Stimulated activated naive B cell treated with anti-CD40 and anti-IgM and Interleukin-4, amounts not matched to agents 10 μg/mL and 1 μg/mL and 100 μg/mL, for 72 hours (primary cell): ENCODE measurements at regions not wholly inside any gene's neighbourhood (a gene's known extent, or its start where the extent isn't known, plus 50 kb on each side); places are given as distances from the start of the nearest gene placed in this dataset.
"Not testable (repeated sequence)": the region's sequence is repeated elsewhere in the genome, so short reads cannot be mapped to it uniquely, and the experiment has no call there.

Experiments
- ATAC-seq, 2 donors: fragments of 150-1000 bp; cut with Tn5 transposase; replicated peaks; 2 replicates each; pipeline ENCODE4 v1.10.0; 2021; ENCODE audit warnings: moderate library complexity in 1 of 2
- DNase-seq: peaks from one replicate; pipeline ENCODE4 v3.0.0; 2021
- H3K27ac Mint-ChIP-seq: one replicate; pipeline ENCODE4 v1.8.0; 2022; ENCODE audit warnings: mild to moderate bottlenecking, mixed read lengths
- H3K27me3 Mint-ChIP-seq, 2 donors: one replicate each; pipeline ENCODE4 v1.8.0; 2022; ENCODE audit warnings: mixed read lengths in 2 of 2
- H3K36me3 Mint-ChIP-seq, 2 donors: one replicate each; pipeline ENCODE4 v1.8.0; 2022; ENCODE audit warnings: mixed read lengths in 2 of 2, mild to moderate bottlenecking in 1 of 2
- H3K4me1 Mint-ChIP-seq, 2 donors: one replicate each; pipeline ENCODE4 v1.8.0; 2022; ENCODE audit warnings: mixed read lengths in 2 of 2, mild to moderate bottlenecking in 1 of 2
- H3K4me3 Mint-ChIP-seq, 2 donors: one replicate each; pipeline ENCODE4 v1.8.0; 2022; ENCODE audit warnings: mild to moderate bottlenecking in 2 of 2, mixed read lengths in 2 of 2, moderate library complexity in 1 of 2
- H3K9me3 Mint-ChIP-seq, 2 donors: one replicate each; pipeline ENCODE4 v1.8.0; 2022; ENCODE audit warnings: mixed read lengths in 2 of 2, mild to moderate bottlenecking in 1 of 2

- ATAC-seq (no peak), DNase-seq (no peak)
- no peak overlapping the region for H3K4me3 Mint-ChIP-seq
- no peaks in the 10 kb centered on the region for H3K4me1 Mint-ChIP-seq
- H3K9me3 Mint-ChIP-seq: peaks cover 2 to 7% of the 10 kb centered on the region in 2 donors
- no peaks in the 10 kb centered on the region for H3K27me3 Mint-ChIP-seq
- no peaks in the 10 kb centered on the region for H3K36me3 Mint-ChIP-seq
- H3K27ac Mint-ChIP-seq: no peak overlapping the region
Observed at GRCh38 chr6:74283532-74283931, 587.5 kb downstream of the CD109 start.

GRCh38 chr6:74282143-74282689 lies 586.2 kb downstream of the CD109 start:
- Mint-ChIP-seq H3K4me1 (no peaks in the 10 kb centered on the region), H3K4me3 (no peak overlapping the region), H3K27ac (no peak overlapping the region), H3K27me3 (no peaks in the 10 kb centered on the region), H3K9me3 (peaks cover 2 to 7% of the 10 kb centered on the region in 2 donors), H3K36me3 (no peaks in the 10 kb centered on the region)
- no peak for ATAC-seq
- no peak for DNase-seq

- Mint-ChIP-seq H3K9me3 (peaks cover 2 to 4% of the 10 kb centered on the region in 2 donors), H3K27ac (no peak overlapping the region), H3K4me1 (no peaks in the 10 kb centered on the region), H3K4me3 (no peak overlapping the region), H3K36me3 (no peaks in the 10 kb centered on the region), H3K27me3 (no peaks in the 10 kb centered on the region)
- DNase-seq (no peak), ATAC-seq (no peak)
Observed at GRCh38 chr6:74280130-74280692, 584.2 kb downstream of the CD109 start.

GRCh38 chr6:74277777-74278186 lies 581.8 kb downstream of the CD109 start:
- Mint-ChIP-seq H3K4me1 (no peaks in the 10 kb centered on the region), H3K4me3 (no peak overlapping the region), H3K27ac (no peak overlapping the region), H3K36me3 (no peaks in the 10 kb centered on the region), H3K9me3 (peaks cover 0 to 6% of the 10 kb centered on the region in 2 donors), H3K27me3 (no peaks in the 10 kb centered on the region)
- no peak for ATAC-seq
- no peak for DNase-seq

- peaks cover 0 to 4% of the 10 kb centered on the region in 2 donors for H3K9me3 Mint-ChIP-seq
- no peaks in the 10 kb centered on the region for H3K4me1 Mint-ChIP-seq
- no peak for DNase-seq
- no peak for ATAC-seq
- H3K27ac Mint-ChIP-seq: no peak overlapping the region
- H3K4me3 Mint-ChIP-seq: no peak overlapping the region
- no peaks in the 10 kb centered on the region for H3K27me3 Mint-ChIP-seq
- no peaks in the 10 kb centered on the region for H3K36me3 Mint-ChIP-seq
Observed at GRCh38 chr6:74273541-74273940, 577.5 kb downstream of the CD109 start.

GRCh38 chr6:74269600-74269858 lies 573.5 kb downstream of the CD109 start:
- DNase-seq (no peak), ATAC-seq (no peak)
- H3K27me3 Mint-ChIP-seq: no peaks in the 10 kb centered on the region
- no peak overlapping the region for H3K4me3 Mint-ChIP-seq
- H3K4me1 Mint-ChIP-seq: no peaks in the 10 kb centered on the region
- H3K36me3 Mint-ChIP-seq: no peaks in the 10 kb centered on the region
- H3K9me3 Mint-ChIP-seq: peaks cover 0 to 4% of the 10 kb centered on the region in 2 donors
- H3K27ac Mint-ChIP-seq: no peak overlapping the region

- no peak overlapping the region for H3K27ac Mint-ChIP-seq
- ATAC-seq: no peak
- no peak for DNase-seq
- no peaks in the 10 kb centered on the region for H3K36me3 Mint-ChIP-seq
- H3K4me3 Mint-ChIP-seq: no peak overlapping the region
- H3K9me3 Mint-ChIP-seq: peaks cover 0 to 1% of the 10 kb centered on the region in 2 donors
- H3K4me1 Mint-ChIP-seq: no peaks in the 10 kb centered on the region
- H3K27me3 Mint-ChIP-seq: no peaks in the 10 kb centered on the region
Observed at GRCh38 chr6:74268815-74269599, 573.0 kb downstream of the CD109 start.

- no peak overlapping the region for H3K4me3 Mint-ChIP-seq
- no peak for DNase-seq
- no peaks in the 10 kb centered on the region for H3K27me3 Mint-ChIP-seq
- ATAC-seq: no peak
- no peaks in the 10 kb centered on the region for H3K9me3 Mint-ChIP-seq
- no peak overlapping the region for H3K27ac Mint-ChIP-seq
- H3K36me3 Mint-ChIP-seq: no peaks in the 10 kb centered on the region
- no peaks in the 10 kb centered on the region for H3K4me1 Mint-ChIP-seq
Observed at GRCh38 chr6:74259981-74260380, 564.0 kb downstream of the CD109 start.

- Mint-ChIP-seq H3K4me1 (no peaks in the 10 kb centered on the region), H3K27ac (no peak overlapping the region), H3K27me3 (no peaks in the 10 kb centered on the region), H3K4me3 (no peak overlapping the region), H3K9me3 (no peaks in the 10 kb centered on the region), H3K36me3 (no peaks in the 10 kb centered on the region)
- no peak for ATAC-seq
- DNase-seq: no peak
Observed at GRCh38 chr6:74256781-74257180, 560.8 kb downstream of the CD109 start.

- Mint-ChIP-seq H3K4me3 (no peak overlapping the region), H3K4me1 (no peaks in the 10 kb centered on the region), H3K36me3 (no peaks in the 10 kb centered on the region), H3K27me3 (no peaks in the 10 kb centered on the region), H3K27ac (no peak overlapping the region), H3K9me3 (no peaks in the 10 kb centered on the region)
- DNase-seq: no peak
- ATAC-seq: no peak
Observed at GRCh38 chr6:74256381-74256780, 560.4 kb downstream of the CD109 start.

- not testable (repeated sequence) for H3K4me3 Mint-ChIP-seq, H3K36me3 Mint-ChIP-seq, ATAC-seq, H3K4me1 Mint-ChIP-seq, DNase-seq, H3K27me3 Mint-ChIP-seq, H3K27ac Mint-ChIP-seq, H3K9me3 Mint-ChIP-seq
Observed at GRCh38 chr6:74255007-74255406, 559.0 kb downstream of the CD109 start.

GRCh38 chr6:74254147-74254546 lies 558.1 kb downstream of the CD109 start:
- not testable (repeated sequence) for H3K27ac Mint-ChIP-seq, H3K9me3 Mint-ChIP-seq, H3K27me3 Mint-ChIP-seq, H3K4me3 Mint-ChIP-seq, H3K36me3 Mint-ChIP-seq, H3K4me1 Mint-ChIP-seq, DNase-seq, ATAC-seq

GRCh38 chr6:74253261-74253660 lies 557.3 kb downstream of the CD109 start:
- Mint-ChIP-seq H3K4me3 (no peak overlapping the region), H3K27ac (no peak overlapping the region), H3K9me3 (peaks cover 0 to 2% of the 10 kb centered on the region in 2 donors), H3K36me3 (no peaks in the 10 kb centered on the region), H3K4me1 (no peaks in the 10 kb centered on the region), H3K27me3 (no peaks in the 10 kb centered on the region)
- ATAC-seq (no peak), DNase-seq (no peak)

- Mint-ChIP-seq H3K27ac (no peak overlapping the region), H3K9me3 (peaks cover 0 to 2% of the 10 kb centered on the region in 2 donors), H3K36me3 (no peaks in the 10 kb centered on the region), H3K4me3 (no peak overlapping the region), H3K27me3 (no peaks in the 10 kb centered on the region), H3K4me1 (no peaks in the 10 kb centered on the region)
- ATAC-seq (no peak), DNase-seq (no peak)
Observed at GRCh38 chr6:74250161-74250818, 554.3 kb downstream of the CD109 start.

GRCh38 chr6:74249658-74250057 lies 553.7 kb downstream of the CD109 start:
- Mint-ChIP-seq H3K36me3 (no peaks in the 10 kb centered on the region), H3K4me3 (no peak overlapping the region), H3K27ac (no peak overlapping the region), H3K4me1 (no peaks in the 10 kb centered on the region), H3K27me3 (no peaks in the 10 kb centered on the region), H3K9me3 (peaks cover 0 to 2% of the 10 kb centered on the region in 2 donors)
- ATAC-seq: no peak
- DNase-seq: no peak
